ENCODE measurements at regions not wholly inside any gene's neighbourhood (a gene's known extent, or its start where the extent isn't known, plus 50 kb on each side); places are given as distances from the start of the nearest gene placed in this dataset.
"Not testable (repeated sequence)": the region's sequence is repeated elsewhere in the genome, so short reads cannot be mapped to it uniquely, and the experiment has no call there.

DNA sequence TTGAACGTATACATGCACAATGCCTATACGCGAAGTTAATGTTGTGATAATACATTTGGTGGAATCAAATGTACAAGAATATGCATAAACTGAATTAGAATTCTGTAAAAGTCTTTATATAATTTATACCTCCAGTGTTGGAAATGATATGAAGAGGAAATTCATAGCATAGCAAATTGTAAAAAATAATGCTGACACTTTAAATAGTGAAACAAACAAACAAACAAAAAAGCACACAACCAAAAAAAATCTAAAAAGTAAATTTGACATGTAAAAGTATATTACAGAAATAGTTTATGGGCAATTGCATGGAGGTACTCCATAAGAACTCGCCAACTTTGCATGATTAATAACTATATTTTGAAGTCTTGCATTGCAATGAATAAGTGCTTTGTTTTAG, 780.9 kb downstream of the TBC1D32 start:
- FAIRE-seq (no peak), DNase-seq (ENCODE audit: insufficient read length, low spot score) (no peak)

GRCh38 chr6:120545353-120545752, 788.9 kb downstream of the TBC1D32 start:
- DNase-seq (ENCODE audit: insufficient read length, low spot score): no peak

GRCh38 chr6:120534954-120535353, 799.3 kb downstream of the TBC1D32 start:
- no peak for DNase-seq (ENCODE audit: insufficient read length, low spot score)
- FAIRE-seq: no peak

More at GRCh38 chr6:120545353-120545752, 788.9 kb downstream of the TBC1D32 start:
- FAIRE-seq: no peak

DNA sequence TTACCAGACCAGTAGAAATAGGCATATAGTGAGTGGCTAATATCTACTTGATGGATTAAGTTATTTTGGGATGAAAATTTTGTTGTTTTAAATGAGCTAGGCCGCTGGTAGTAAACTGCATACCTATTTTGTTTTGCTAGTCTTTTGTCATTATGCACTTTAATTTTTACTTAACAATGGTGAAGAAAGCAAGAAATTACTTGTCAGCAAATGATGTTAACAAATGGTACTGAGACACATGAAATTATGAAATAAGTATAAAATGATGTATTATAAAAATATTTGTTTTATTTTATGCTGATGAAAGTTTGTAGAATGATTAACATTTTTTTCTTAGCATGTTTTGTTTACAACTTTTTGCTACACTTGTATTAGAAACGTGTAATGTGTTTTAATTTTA, 807.7 kb downstream of the TBC1D32 start:
- no peak for DNase-seq (ENCODE audit: insufficient read length, low spot score)
- FAIRE-seq: no peak

DNA sequence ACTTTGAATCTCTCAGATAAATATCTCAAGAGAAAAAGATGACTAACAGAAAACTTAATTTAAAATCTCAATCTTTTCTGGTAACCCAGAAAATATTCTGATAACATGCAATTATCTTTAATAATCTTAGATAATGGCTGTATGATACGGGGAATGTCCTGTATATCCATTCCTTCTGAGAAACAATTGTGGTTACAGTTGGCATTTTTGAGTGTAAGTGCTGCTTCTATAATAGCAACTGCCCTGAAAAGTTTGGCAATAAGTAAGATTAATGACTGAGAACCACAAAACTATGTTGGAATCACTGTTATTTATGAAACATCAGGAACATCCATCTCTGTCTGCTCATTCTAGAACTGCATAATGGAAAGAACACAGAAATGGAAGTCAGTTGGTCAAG, 819.7 kb downstream of the TBC1D32 start:
- FAIRE-seq (no peak), DNase-seq (ENCODE audit: insufficient read length, low spot score) (no peak)

DNA sequence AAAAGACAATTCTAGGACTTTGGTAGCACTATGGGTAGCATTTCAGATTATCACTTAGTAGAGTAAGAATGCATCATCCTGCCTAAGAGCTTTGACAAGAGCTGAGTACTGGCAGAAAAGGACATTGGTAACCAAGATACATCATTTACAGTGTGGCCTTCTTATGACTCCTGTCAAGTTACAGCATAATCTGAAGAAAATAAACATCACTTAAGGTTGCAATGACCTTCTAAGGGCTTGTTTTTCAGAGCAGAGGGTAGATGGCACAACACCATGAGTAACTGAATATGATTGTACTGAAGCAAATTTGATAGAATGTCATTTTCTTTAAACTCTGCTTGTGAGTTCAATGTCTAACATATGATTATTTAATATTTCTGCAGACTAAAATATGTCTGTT, 822.6 kb downstream of the TBC1D32 start:
- DNase-seq (ENCODE audit: insufficient read length, low spot score) (no peak), FAIRE-seq (no peak)

GRCh38 chr6:120498711-120499110, 835.6 kb downstream of the TBC1D32 start:
- DNase-seq (ENCODE audit: insufficient read length, low spot score): no peak
- FAIRE-seq: no peak

DNA sequence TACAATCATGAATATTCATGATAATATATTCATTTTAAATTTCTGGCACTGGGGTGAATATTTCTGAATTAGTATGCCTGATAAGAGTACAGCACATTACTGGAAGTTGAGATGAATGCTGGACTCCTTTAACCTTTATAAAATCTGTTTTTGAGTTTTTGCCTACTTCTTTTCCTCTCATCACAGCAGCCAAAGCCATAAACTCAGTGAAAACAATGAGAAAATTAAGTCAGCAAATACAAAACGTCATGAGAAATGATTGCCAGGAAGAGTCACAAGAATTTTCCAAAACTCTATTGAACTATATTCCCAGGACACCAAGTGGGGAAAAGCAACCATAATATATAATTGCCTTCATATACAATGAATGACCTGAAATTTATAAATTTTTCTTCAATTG, 837.6 kb downstream of the TBC1D32 start:
- DNase-seq (ENCODE audit: insufficient read length, low spot score): no peak
- no peak for FAIRE-seq

DNA sequence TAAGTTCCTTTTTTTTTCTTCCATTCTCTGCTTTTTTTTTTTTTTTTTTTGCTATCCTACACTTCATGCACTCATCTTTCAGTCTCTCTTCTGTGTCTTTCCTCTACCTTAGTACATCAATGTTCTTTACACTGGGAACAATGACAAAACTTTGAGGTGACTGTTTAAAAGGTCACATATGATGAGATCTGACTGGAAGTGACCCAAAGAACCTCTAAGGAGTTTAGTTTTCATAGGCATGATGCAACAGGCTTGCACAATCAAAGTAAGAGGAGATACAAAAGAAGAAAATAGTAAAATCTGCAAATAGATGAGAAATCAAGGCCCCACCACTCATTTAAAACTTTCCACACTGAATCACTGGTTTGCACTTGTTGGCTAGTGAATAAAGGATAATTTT, 840.8 kb downstream of the TBC1D32 start:
- no peak for FAIRE-seq
- no peak for DNase-seq (ENCODE audit: insufficient read length, low spot score)

DNA sequence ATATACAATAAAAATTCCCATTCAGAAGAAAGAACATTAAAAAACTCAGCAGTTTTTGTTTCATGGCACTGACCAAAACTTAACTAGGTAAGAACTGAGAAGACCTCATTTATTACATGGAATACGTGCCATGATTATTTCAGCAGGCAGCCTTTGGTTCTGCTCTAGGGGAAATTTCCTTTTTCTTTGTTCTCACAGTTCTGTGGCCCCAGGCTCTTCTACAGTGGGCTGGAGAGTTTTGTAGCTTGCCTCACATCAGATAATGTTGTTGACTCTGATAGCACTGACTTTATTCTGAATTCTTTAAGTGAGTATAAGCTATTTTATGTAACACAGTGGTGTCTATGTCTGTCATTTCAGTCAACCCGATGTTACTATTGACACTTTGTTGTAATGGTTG, 844.3 kb downstream of the TBC1D32 start:
- DNase-seq (ENCODE audit: insufficient read length, low spot score) (no peak), FAIRE-seq (no peak)

- no peak for FAIRE-seq
- no peak for DNase-seq (ENCODE audit: insufficient read length, low spot score)
These were observed 850.1 kb downstream of the TBC1D32 start for GRCh38 chr6:120484146-120484545.

DNA sequence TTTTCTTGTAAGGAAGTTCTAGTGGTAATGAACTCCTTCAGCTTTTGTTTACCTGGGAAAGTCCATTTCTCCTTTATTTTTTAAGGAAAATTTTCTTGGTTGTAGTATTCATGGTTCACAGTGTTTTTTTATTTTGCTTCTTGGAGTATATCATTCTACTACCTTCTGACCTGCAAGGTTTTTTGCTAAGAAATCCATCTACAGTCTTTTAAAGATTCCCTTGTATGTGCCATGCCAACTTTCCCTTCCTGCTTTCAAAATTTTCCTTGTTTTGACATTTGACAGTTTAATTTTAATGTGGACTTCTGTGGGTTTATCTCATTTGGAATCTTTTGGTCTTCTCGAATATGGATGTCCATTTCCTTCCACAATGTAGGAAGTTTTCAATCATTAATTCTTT, 855.6 kb downstream of the TBC1D32 start:
- DNase-seq (ENCODE audit: insufficient read length, low spot score) (no peak), FAIRE-seq (no peak)

- no peak for FAIRE-seq
- DNase-seq (ENCODE audit: insufficient read length, low spot score): no peak
These were observed 860.5 kb downstream of the TBC1D32 start for GRCh38 chr6:120473804-120474203.

DNA sequence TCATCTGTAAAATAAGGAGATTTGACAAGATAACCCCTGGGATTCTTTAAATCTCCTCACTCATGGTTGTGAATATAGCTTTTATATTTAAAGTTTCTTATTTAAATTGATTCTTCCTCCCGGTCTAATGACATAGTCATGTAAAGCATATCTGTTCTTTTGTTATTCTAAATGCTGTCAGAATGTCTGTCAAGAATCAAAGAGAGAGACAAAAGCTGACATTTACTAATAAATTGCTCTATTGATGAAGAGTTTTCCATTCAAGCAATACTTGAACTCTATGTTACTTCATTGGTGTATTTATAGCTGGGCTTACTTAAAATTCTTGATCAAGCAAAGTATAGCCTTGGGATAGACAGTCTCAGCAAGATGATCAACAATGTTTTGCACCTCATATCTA, 865.8 kb downstream of the TBC1D32 start:
- FAIRE-seq: no peak

GRCh38 chr6:120451508-120451907, 882.8 kb downstream of the TBC1D32 start:
- DNase-seq (ENCODE audit: insufficient read length, low spot score) (no peak), FAIRE-seq (no peak)

More for the DNA sequence above, 865.8 kb downstream of the TBC1D32 start:
- no peak for DNase-seq (ENCODE audit: insufficient read length, low spot score)

GRCh38 chr6:120447605-120448004, 886.7 kb downstream of the TBC1D32 start:
- DNase-seq (ENCODE audit: insufficient read length, low spot score) (no peak), FAIRE-seq (no peak)

GRCh38 chr6:120432840-120433239, 901.4 kb downstream of the TBC1D32 start:
- not testable (repeated sequence) for FAIRE-seq; DNase-seq (ENCODE audit: insufficient read length, low spot score)

GRCh38 chr6:120431841-120432240, 902.4 kb downstream of the TBC1D32 start:
- DNase-seq (ENCODE audit: insufficient read length, low spot score) (no peak), FAIRE-seq (no peak)

GRCh38 chr6:120411394-120411793, 922.9 kb downstream of the TBC1D32 start:
- no peak for FAIRE-seq

DNA sequence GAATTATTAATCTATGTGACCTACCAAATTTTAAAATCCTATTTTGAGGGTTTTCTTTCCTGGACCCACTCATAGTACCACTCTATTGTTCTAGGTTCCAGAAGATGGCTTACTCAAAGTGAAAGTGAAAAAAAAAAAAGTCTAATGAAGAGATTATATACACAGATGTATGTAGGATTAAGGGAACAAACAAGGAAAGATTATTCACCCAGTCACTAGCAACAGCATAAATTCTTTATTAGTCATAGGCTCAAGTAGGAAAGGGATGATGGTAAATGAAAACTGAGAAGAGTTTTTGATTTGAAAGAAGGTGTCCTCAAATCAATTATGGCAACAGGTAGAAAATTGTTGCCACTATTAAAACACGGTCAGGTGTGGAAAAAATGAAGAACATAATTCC, 923.7 kb downstream of the TBC1D32 start:
- DNase-seq (ENCODE audit: insufficient read length, low spot score) (no peak), FAIRE-seq (no peak)

More at GRCh38 chr6:120411394-120411793, 922.9 kb downstream of the TBC1D32 start:
- DNase-seq (ENCODE audit: insufficient read length, low spot score): no peak

DNA sequence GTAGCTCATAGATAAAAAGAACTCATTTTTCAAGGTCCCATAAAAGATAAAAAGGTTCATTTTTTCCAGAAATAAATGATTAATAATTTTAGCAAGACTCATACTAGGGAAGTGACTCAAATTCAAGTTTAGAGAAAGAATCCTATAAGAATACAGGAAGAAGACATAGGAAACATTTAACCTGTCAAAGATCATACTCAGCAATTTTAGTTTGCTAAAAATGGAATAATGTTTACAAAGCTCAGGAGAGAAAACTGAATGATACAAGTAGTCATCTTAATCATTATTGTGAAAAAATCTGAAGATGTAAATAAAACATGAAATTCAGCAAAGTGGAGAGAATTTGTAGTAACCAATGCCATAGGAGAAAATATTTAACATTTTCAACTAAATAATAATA, 926.6 kb downstream of the TBC1D32 start:
- DNase-seq (ENCODE audit: insufficient read length, low spot score): no peak
- FAIRE-seq: no peak

DNA sequence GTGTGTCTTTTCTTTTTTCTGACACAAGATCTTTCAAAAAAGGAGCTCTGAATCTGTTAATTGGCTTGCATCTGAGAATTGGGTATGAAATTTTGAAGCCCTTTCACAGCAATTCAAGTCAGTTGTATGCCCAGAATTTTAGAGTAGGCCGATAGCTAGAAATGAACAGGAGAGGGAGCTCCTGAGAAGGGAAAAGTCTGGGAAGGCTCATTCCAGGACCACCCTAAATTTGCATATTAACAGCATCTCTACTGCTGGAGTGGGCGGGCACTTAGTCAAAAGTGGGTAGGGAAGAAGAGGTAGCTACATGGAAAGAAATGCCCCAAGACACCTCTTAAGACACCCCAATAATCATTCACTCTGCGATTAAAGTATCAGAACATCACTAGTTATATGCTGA, 928.3 kb downstream of the TBC1D32 start:
- no peak for DNase-seq (ENCODE audit: insufficient read length, low spot score)
- FAIRE-seq: no peak

DNA sequence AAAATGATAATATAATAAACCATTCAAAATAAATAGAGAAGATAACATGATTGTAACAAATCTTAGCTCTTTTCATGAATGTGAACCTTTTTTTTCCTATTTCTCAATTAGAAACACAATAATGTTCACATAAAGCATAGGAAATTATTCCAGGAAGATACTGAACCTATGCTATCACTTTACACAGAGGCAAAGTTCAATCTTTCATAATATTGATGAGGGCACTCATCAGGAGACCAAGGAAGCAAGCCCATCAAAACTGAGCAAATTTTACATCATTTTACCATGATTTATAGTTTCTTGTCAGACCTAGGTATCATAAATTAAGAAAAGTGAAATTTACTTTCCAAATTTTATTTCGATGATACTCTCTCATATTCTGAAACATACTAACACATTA, 938.5 kb downstream of the TBC1D32 start:
- FAIRE-seq (no peak), DNase-seq (ENCODE audit: insufficient read length, low spot score) (no peak)

GRCh38 chr6:120395330-120395729, 939.0 kb downstream of the TBC1D32 start:
- FAIRE-seq: no peak
- DNase-seq (ENCODE audit: insufficient read length, low spot score): no peak
